ENCODE measurements at regions not wholly inside any gene's neighbourhood (a gene's known extent, or its start where the extent isn't known, plus 50 kb on each side); places are given as distances from the start of the nearest gene placed in this dataset.

GRCh38 chr6:84862843-84863242 lies 98.4 kb upstream of the TBX18 start:
- TF ChIP-seq, protein P1, sequence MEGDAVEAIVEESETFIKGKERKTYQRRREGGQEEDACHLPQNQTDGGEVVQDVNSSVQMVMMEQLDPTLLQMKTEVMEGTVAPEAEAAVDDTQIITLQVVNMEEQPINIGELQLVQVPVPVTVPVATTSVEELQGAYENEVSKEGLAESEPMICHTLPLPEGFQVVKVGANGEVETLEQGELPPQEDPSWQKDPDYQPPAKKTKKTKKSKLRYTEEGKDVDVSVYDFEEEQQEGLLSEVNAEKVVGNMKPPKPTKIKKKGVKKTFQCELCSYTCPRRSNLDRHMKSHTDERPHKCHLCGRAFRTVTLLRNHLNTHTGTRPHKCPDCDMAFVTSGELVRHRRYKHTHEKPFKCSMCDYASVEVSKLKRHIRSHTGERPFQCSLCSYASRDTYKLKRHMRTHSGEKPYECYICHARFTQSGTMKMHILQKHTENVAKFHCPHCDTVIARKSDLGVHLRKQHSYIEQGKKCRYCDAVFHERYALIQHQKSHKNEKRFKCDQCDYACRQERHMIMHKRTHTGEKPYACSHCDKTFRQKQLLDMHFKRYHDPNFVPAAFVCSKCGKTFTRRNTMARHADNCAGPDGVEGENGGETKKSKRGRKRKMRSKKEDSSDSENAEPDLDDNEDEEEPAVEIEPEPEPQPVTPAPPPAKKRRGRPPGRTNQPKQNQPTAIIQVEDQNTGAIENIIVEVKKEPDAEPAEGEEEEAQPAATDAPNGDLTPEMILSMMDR (IDR thresholded peaks at IDR 0.05), result no peak
- TF ChIP-seq POLR2A (IDR thresholded peaks at IDR 0.05), result no peak
